ENCODE measurements at regions not wholly inside any gene's neighbourhood (a gene's known extent, or its start where the extent isn't known, plus 50 kb on each side); places are given as distances from the start of the nearest gene placed in this dataset.

DNA sequence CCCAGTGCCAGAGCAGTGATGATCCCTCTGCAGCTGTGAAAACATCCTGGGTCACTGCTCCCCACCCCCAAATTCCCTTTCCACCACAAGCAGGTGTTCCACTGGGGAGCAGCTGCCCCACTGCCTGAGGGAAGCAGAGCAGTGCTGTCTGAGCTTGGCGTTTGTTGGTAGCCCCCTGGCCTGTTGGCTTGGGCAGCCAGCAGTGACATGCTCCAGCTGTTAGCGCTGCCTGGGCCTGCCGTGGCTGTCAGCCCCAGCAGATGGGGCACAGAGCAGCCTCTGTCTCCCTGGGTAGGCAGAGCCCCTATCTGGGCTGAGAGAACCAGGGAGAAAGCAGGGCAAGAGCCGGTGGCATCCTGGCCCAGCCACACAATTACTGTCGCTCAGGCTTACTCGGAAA is 247.7 kb downstream of the GLI2 start:
- CTCF ChIA-PET, result no interaction called here
- no peaks in the 10 kb centered on the region for H3K27me3 ChIP-seq (ENCODE audit: control insufficient read depth, insufficient read depth, low read length)
- TF ChIP-seq CTCF (IDR thresholded peaks at IDR 0.05; ENCODE audit: low read depth, low read length), result no peak
- H3K9me3 ChIP-seq (ENCODE audit: control insufficient read depth, insufficient read depth, low read length), result no peaks in the 10 kb centered on the region; the same call in none of the 2 replicates
- POLR2A ChIA-PET, result interaction anchor here (0.6 to 1.1 kb wide), 2 partner anchors 72 to 157 kb away, joined by 3 to 7 read pairs; no protein-coding TSS in a partner anchor
- DNase-seq (ENCODE audit: low read depth, low spot score), result peak; percentile 45
- H3K27ac ChIP-seq (ENCODE audit: low read depth, low read length), result no peak overlapping the region
- H3K4me3 ChIP-seq (ENCODE audit: low read depth, low read length), result no peak overlapping the region

- no peak overlapping the region for H3K27ac ChIP-seq (ENCODE audit: low read depth, low read length)
- no peak for TF ChIP-seq CTCF (IDR thresholded peaks at IDR 0.05; ENCODE audit: low read depth, low read length)
- ChIA-PET POLR2A (no interaction called here), CTCF (no interaction called here)
- no peak for DNase-seq (ENCODE audit: low read depth, low spot score)
- H3K9me3 ChIP-seq (ENCODE audit: control insufficient read depth, insufficient read depth, low read length), result no peaks in the 10 kb centered on the region; the same call in none of the 2 replicates
- H3K27me3 ChIP-seq (ENCODE audit: control insufficient read depth, insufficient read depth, low read length), result no peaks in the 10 kb centered on the region
- no peak overlapping the region for H3K4me3 ChIP-seq (ENCODE audit: low read depth, low read length)
Measured at GRCh38 chr2:120984046-120984445, 248.4 kb downstream of the GLI2 start.

- ChIA-PET CTCF (no interaction called here), POLR2A (no interaction called here)
- H3K27me3 ChIP-seq (ENCODE audit: control insufficient read depth, insufficient read depth, low read length), result no peaks in the 10 kb centered on the region
- H3K4me3 ChIP-seq (ENCODE audit: low read depth, low read length), result no peak overlapping the region
- no peak for TF ChIP-seq CTCF (IDR thresholded peaks at IDR 0.05; ENCODE audit: low read depth, low read length)
- H3K27ac ChIP-seq (ENCODE audit: low read depth, low read length), result no peak overlapping the region
- no peaks in the 10 kb centered on the region; the same call in none of the 2 replicates for H3K9me3 ChIP-seq (ENCODE audit: control insufficient read depth, insufficient read depth, low read length)
- DNase-seq (ENCODE audit: low read depth, low spot score), result no peak
Measured at GRCh38 chr2:120984452-120985173, 248.9 kb downstream of the GLI2 start.

DNA sequence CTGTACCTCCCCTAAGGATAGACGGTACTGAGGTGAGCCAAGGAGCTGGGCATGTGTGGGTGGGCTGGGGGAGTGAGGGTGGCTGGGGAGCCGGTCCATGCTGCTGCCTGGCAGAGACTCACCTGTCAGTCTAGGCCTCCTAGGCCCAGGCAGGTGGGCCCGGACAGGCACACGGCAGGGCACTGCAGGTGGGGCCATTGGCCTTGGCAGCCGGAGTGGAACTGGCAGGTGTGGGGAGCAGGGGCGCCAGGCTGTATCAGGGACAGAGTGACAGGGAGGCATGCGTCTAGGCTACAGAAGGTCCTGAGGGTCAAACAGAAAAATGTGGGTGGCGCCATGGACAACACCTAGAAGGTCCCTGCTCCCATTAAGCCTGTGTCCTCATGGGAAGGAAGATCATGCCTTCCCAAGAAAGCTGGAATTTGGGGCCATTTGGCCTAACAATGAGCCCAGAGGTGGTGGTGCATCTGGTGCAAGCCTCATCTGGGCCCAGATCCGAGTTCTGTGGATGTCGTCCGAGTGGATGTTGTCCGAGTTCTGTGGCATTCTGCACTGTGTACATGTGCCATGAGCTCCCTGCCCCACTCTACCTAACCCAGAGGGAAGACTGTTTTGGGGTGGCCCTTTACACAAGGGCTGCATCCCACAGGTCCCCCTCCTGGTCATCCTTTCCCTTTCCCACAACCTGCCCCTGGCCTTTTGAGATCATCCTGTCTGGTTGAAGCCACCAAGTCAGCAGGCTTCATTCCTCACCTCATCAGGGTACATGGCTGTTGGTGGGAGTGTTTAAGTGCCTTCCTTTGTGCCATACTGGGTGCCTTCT is 249.7 kb downstream of the GLI2 start:
- DNase-seq (ENCODE audit: low read depth, low spot score), result no peak
- Histone ChIP-seq H3K27ac (ENCODE audit: low read depth, low read length) (no peak overlapping the region), H3K27me3 (ENCODE audit: control insufficient read depth, insufficient read depth, low read length) (no peaks in the 10 kb centered on the region), H3K9me3 (ENCODE audit: control insufficient read depth, insufficient read depth, low read length) (no peaks in the 10 kb centered on the region; the same call in none of the 2 replicates), H3K4me3 (ENCODE audit: low read depth, low read length) (no peak overlapping the region)
- ChIA-PET CTCF (no interaction called here), POLR2A (no interaction called here)
- TF ChIP-seq CTCF (IDR thresholded peaks at IDR 0.05; ENCODE audit: low read depth, low read length), result no peak

Data from AG04450 (cell line).